ENCODE measurements at regions not wholly inside any gene's neighbourhood (a gene's known extent, or its start where the extent isn't known, plus 50 kb on each side); places are given as distances from the start of the nearest gene placed in this dataset.

- ChIA-PET RAD21 (ENCODE audit: low non-redundant PET in 1 of 2, low total read pairs in 2 of 2, uncharacterized antibody in 2 of 2, unreplicated experiment in 2 of 2) (no interaction called here), CTCF (no interaction called here), POLR2A (no interaction called here)
- H3K9ac ChIP-seq (ENCODE audit: low read length) = no peak overlapping the region
- no peak for DNase-seq (ENCODE audit: low read depth, low spot score)
- no peaks in the 10 kb centered on the region for H3K4me1 ChIP-seq (ENCODE audit: control insufficient read depth in 1 of 2, insufficient read depth in 2 of 2, low read length in 2 of 2)
- no TSS peak for BruUV-seq (replicated peaks)
- no peaks in the 10 kb centered on the region for H3K79me2 ChIP-seq (ENCODE audit: insufficient read depth, low read length)
- H3K4me3 ChIP-seq (replicated peaks in 1 of 2; ENCODE audit: low read depth in 1 of 2, low read length in 2 of 2) = no peak overlapping the region
- TF ChIP-seq SP1 (IDR thresholded peaks at IDR 0.05; ENCODE audit: low read depth) (no peak), ZBTB33 (IDR thresholded peaks at IDR 0.05; ENCODE audit: extremely low read depth, insufficient replicate concordance, low read length) (no peak), REST (IDR thresholded peaks at IDR 0.05; ENCODE audit: low read depth) (no peak), ZFX (IDR thresholded peaks at IDR 0.05) (no peak), JUND (IDR thresholded peaks at IDR 0.05) (no peak), CTCF (IDR thresholded peaks at IDR 0.05 in 2 of 3, conservative IDR thresholded peaks at IDR 0.05 in 1 of 3; ENCODE audit: borderline replicate concordance in 1 of 3, insufficient read depth in 1 of 3, low read depth in 2 of 3, low read length in 2 of 3) (no peak), ATF3 (IDR thresholded peaks at IDR 0.05) (no peak), FOSL1 (IDR thresholded peaks at IDR 0.05; ENCODE audit: low read depth) (no peak), ELF1 (IDR thresholded peaks at IDR 0.05; ENCODE audit: borderline replicate concordance, low read depth) (no peak)
- H3K9me3 ChIP-seq (ENCODE audit: control insufficient read depth in 1 of 2, insufficient read depth in 1 of 2, low read depth in 1 of 2, low read length in 2 of 2) = no peaks in the 10 kb centered on the region
- intact Hi-C loops (cut with micrococcal nuclease) = no loop called here
- H3K36me3 ChIP-seq (ENCODE audit: control insufficient read depth in 1 of 2, insufficient read depth in 2 of 2, low read length in 2 of 2) = no peaks in the 10 kb centered on the region
- H3K27me3 ChIP-seq (ENCODE audit: insufficient read depth, low read length) = no peaks in the 10 kb centered on the region
- no peak for ATAC-seq
- H3K4me2 ChIP-seq (ENCODE audit: low read length) = no peak overlapping the region
- H3K27ac ChIP-seq (ENCODE audit: low read depth, low read length) = no peak overlapping the region
- no peaks in the 10 kb centered on the region for H3K9me2 ChIP-seq (ENCODE audit: insufficient read depth)
- H2AFZ ChIP-seq (ENCODE audit: low read depth, low read length, poor library complexity, severe bottlenecking) = no peak overlapping the region
- H4K20me1 ChIP-seq (ENCODE audit: insufficient read depth) = no peaks in the 10 kb centered on the region
Observed at GRCh38 chr1:234940841-234941240, 187.8 kb downstream of the TOMM20 start.
